ENCODE measurements at regions not wholly inside any gene's neighbourhood (a gene's known extent, or its start where the extent isn't known, plus 50 kb on each side); places are given as distances from the start of the nearest gene placed in this dataset.

DNA sequence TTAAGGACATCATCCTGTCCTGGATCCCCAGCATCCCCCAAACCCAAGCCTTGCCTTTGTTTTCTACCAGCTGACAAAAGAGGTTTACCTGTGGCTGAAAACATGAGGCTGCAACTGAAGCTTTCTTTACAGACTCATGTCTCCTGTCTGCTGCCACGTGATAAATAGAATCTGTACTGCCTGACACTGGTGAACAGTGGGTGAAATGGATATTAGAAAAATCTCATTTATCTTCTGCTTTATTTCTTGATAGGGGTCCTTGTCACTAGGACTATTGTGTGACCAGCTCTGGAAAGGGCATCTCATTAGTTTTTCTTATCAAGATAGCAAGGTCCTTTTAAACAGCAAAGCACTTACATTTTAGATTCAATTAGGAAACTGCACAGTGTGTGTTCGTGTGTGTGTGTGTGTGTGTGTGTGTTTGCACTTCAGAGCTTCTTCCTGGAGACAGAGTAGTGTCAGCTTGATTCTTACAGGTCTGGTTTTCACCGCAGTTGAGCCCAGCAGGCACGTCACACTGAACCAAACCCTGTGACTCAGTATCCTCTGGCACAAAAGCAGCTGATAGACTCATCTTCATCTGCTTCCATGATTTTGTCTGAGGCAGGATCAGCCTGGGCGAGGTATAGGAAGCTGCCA, 373.5 kb upstream of the CELF2 start:
- DNase-seq (ENCODE audit: low spot score): no peak
- TF ChIP-seq, protein P1, sequence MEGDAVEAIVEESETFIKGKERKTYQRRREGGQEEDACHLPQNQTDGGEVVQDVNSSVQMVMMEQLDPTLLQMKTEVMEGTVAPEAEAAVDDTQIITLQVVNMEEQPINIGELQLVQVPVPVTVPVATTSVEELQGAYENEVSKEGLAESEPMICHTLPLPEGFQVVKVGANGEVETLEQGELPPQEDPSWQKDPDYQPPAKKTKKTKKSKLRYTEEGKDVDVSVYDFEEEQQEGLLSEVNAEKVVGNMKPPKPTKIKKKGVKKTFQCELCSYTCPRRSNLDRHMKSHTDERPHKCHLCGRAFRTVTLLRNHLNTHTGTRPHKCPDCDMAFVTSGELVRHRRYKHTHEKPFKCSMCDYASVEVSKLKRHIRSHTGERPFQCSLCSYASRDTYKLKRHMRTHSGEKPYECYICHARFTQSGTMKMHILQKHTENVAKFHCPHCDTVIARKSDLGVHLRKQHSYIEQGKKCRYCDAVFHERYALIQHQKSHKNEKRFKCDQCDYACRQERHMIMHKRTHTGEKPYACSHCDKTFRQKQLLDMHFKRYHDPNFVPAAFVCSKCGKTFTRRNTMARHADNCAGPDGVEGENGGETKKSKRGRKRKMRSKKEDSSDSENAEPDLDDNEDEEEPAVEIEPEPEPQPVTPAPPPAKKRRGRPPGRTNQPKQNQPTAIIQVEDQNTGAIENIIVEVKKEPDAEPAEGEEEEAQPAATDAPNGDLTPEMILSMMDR (IDR thresholded peaks at IDR 0.05): no peak
- Histone ChIP-seq H3K36me3 (no peaks in the 10 kb centered on the region), H3K27ac (peak overlapping the region; percentile 71 to 83), H3K27me3 (no peaks in the 10 kb centered on the region), H3K4me3 (no peak overlapping the region), H3K9me3 (no peaks in the 10 kb centered on the region), H3K4me1 (peaks cover 0 to 33% of the 10 kb centered on the region in 2 donors)

DNA sequence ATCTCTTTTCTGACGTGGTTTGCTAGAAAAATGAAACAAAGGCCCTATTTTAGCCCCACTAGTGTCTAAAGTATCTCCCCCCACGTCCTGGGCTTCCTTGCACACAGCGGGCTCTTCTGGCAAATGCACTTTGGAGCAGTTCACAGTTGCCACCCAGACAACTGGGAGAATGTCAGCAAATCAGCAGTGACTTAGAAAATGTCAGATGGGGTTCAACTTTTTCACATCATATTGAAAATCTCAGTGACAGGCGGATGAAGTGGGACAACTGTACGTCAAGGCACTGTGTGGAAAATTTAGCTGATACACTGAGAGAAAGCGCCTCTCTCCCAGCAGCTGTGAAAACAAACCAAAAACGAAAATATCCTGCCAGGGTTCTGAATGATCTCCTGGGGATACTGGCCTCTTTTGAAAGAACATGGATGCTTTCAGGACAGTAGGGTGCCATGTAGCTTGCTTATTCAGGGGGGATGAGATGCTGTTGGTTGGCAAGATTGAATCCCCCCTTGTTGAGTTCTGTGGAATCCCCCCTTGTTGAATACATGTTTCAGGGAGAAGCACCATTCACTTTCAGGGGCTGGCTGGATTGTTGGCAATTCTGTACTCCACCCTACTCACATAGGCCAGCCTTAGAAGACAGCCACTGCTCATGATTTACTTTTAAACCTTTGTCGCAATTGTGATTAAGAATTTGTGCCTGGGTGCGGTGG, 372.8 kb upstream of the CELF2 start:
- no peaks in the 10 kb centered on the region for H3K9me3 ChIP-seq
- TF ChIP-seq, protein P1 (IDR thresholded peaks at IDR 0.05): no peak
- peak overlapping the region; percentile 71 to 83 for H3K27ac ChIP-seq
- no peaks in the 10 kb centered on the region for H3K36me3 ChIP-seq
- no peak overlapping the region for H3K4me3 ChIP-seq
- no peak for DNase-seq (ENCODE audit: low spot score)
- no peaks in the 10 kb centered on the region for H3K27me3 ChIP-seq
- H3K4me1 ChIP-seq: peaks cover 0 to 33% of the 10 kb centered on the region in 2 donors

DNA sequence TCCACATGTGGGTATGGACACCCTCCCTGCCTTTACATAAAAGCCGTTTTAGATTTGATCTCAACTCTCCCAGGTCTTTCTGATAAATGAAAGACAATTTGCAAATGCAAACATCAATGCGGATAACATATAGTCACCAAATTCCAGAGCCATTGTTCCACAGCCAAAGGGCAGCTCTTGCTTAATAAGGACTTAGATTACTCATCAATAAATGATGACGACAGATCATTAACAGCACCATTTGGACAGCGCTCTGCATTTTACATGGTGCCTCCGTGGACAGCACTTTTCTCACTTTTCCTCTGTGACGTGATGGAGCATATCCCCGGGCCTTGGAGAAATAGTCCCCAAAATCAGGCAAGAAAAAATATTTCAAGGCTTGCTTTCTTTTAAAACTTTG, 370.3 kb upstream of the CELF2 start:
- no peak overlapping the region for H3K27ac ChIP-seq
- H3K27me3 ChIP-seq: no peaks in the 10 kb centered on the region
- H3K4me1 ChIP-seq: peaks cover 0 to 27% of the 10 kb centered on the region in 2 donors
- no peak overlapping the region for H3K4me3 ChIP-seq
- no peak for DNase-seq (ENCODE audit: low spot score)
- TF ChIP-seq, protein P1 (IDR thresholded peaks at IDR 0.05): no peak
- H3K36me3 ChIP-seq: no peaks in the 10 kb centered on the region
- no peaks in the 10 kb centered on the region for H3K9me3 ChIP-seq

DNA sequence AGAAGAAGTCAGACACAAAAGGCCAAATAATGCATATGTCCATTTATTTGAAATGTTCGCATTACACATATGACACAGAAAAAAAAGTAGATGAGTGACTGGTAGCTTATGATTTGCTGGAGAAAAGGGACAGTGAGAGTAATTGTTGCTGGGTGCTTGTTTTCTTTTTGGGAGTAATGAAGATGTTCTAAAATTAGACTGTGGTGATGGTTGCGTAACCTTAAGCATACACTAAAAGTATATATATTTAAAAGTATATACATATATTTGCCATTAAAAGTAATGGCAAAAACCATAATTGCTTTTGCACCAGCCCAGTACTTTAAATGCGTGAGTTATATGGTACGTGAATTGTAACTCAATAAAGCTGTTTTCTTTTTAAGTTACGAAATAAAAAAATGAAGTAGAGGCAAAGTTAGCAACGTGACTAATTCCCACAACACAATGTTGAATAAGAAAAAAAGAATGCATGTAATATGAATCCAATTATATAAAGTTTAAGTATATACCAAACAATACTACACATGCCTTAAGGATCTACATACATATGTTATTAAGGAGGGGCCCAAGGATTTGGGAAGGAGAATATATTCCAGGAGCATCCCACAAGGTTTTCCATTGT, 360.4 kb upstream of the CELF2 start:
- Histone ChIP-seq H3K9me3 (no peaks in the 10 kb centered on the region), H3K27me3 (no peaks in the 10 kb centered on the region), H3K4me1 (peaks cover 0 to 12% of the 10 kb centered on the region in 2 donors), H3K4me3 (no peak overlapping the region), H3K36me3 (no peaks in the 10 kb centered on the region), H3K27ac (no peak overlapping the region)
- DNase-seq (ENCODE audit: low spot score): no peak
- TF ChIP-seq, protein P1 (IDR thresholded peaks at IDR 0.05): no peak

DNA sequence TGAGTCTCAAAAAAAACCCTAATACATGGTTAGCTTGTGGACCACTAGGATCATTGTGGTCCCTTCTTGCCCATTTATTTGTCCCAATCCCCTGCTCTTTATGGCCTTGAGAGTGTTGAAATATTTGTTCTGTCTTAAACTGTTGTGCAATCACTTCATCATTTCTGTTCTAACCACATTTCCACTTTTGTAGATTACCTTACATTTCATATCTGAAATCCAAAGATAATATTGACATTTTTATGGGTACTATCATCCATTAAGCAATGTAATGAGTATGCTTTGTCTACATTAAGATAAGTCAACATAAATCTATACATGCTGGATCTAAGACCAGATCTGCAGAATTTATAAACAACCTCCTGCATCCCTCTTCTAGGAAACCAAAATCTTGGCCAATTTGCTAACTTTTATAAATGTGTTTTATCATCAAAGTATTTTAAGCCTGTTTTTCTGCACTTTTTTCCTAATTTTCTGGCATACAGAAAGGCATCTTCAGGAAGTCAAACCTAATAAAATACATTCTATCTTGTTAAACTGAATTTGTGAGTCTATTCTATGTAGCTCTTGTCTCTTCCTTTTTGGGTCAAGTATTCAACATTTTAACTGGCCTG, 359.4 kb upstream of the CELF2 start:
- Histone ChIP-seq H3K27ac (peak overlapping the region in 1 of 2 donors; percentile 15), H3K4me1 (peaks cover 0 to 19% of the 10 kb centered on the region in 2 donors), H3K27me3 (no peaks in the 10 kb centered on the region), H3K36me3 (no peaks in the 10 kb centered on the region), H3K9me3 (no peaks in the 10 kb centered on the region), H3K4me3 (no peak overlapping the region)
- TF ChIP-seq, protein P1 (IDR thresholded peaks at IDR 0.05): no peak
- no peak for DNase-seq (ENCODE audit: low spot score)

Data from right atrium auricular region (tissue), 2 donors.